ENCODE measurements at regions not wholly inside any gene's neighbourhood (a gene's known extent, or its start where the extent isn't known, plus 50 kb on each side); places are given as distances from the start of the nearest gene placed in this dataset.

- Histone ChIP-seq H3K9me1 (ENCODE audit: control insufficient read depth, insufficient read depth, low read length) (no peaks in the 10 kb centered on the region), H3K79me2 (ENCODE audit: control insufficient read depth, insufficient read depth, low read length) (no peaks in the 10 kb centered on the region), H3K4me2 (ENCODE audit: insufficient read depth, low read length) (no peak overlapping the region), H3K27ac (ENCODE audit: extremely low read depth, low read depth, low read length) (no peak overlapping the region), H3K36me3 (ENCODE audit: control insufficient read depth, insufficient read depth, low read length) (no peaks in the 10 kb centered on the region), H3K27me3 (ENCODE audit: control insufficient read depth in 2 of 2, insufficient read depth in 2 of 2, low read length in 2 of 2) (no peaks in the 10 kb centered on the region), H2AFZ (ENCODE audit: low read depth, low read length) (no peak overlapping the region), H3K9ac (ENCODE audit: insufficient read depth in 1 of 2, low read depth in 2 of 2, low read length in 2 of 2) (no peak overlapping the region), H3K9me3 (replicated peaks; ENCODE audit: control insufficient read depth, insufficient read depth, low read depth, low read length) (no peaks in the 10 kb centered on the region), H4K20me1 (replicated peaks; ENCODE audit: control insufficient read depth, insufficient read depth, low read length) (no peaks in the 10 kb centered on the region), H3K4me1 (replicated peaks in 1 of 2; ENCODE audit: control insufficient read depth in 2 of 2, insufficient read depth in 2 of 2, low read length in 2 of 2) (no peaks in the 10 kb centered on the region), H3K4me3 (no peak overlapping the region)
- FAIRE-seq (no peak), ATAC-seq (no peak), DNase-seq (ENCODE audit: extremely low read depth in 1 of 4, low spot score in 3 of 4) (no peak)
- in situ Hi-C loops (cut with MboI) = no loop called here
- TF ChIP-seq MAFF (IDR thresholded peaks at IDR 0.05; ENCODE audit: low read length) = peak; percentile 48; the same call in 1 of the 2 replicates
- TF ChIP-seq CBX1 (IDR thresholded peaks at IDR 0.05; ENCODE audit: low read depth) = no peak
- TF ChIP-seq, protein P1, sequence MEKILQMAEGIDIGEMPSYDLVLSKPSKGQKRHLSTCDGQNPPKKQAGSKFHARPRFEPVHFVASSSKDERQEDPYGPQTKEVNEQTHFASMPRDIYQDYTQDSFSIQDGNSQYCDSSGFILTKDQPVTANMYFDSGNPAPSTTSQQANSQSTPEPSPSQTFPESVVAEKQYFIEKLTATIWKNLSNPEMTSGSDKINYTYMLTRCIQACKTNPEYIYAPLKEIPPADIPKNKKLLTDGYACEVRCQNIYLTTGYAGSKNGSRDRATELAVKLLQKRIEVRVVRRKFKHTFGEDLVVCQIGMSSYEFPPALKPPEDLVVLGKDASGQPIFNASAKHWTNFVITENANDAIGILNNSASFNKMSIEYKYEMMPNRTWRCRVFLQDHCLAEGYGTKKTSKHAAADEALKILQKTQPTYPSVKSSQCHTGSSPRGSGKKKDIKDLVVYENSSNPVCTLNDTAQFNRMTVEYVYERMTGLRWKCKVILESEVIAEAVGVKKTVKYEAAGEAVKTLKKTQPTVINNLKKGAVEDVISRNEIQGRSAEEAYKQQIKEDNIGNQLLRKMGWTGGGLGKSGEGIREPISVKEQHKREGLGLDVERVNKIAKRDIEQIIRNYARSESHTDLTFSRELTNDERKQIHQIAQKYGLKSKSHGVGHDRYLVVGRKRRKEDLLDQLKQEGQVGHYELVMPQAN (IDR thresholded peaks at IDR 0.05; ENCODE audit: borderline replicate concordance) = no peak
- TF ChIP-seq NONO (IDR thresholded peaks at IDR 0.05; ENCODE audit: low read depth in 2 of 2, low read length in 1 of 2) = no peak
- no peak for TF ChIP-seq TCF15 (CRISPR knock-in tag; IDR thresholded peaks at IDR 0.05)
- peak; percentile 66 for TF ChIP-seq MAFG (tag; conservative IDR thresholded peaks at IDR 0.05)
- peak; percentile 71 for TF ChIP-seq ZNF316 (IDR thresholded peaks at IDR 0.05)
- peak; percentile 62; the same call in 1 of the 2 replicates for TF ChIP-seq MAFK (IDR thresholded peaks at IDR 0.05; ENCODE audit: low read length)
- TF ChIP-seq C11orf30 (IDR thresholded peaks at IDR 0.05; ENCODE audit: low read depth) = peak; percentile 42; the same call in 1 of the 2 replicates
- BruUV-seq (replicated peaks) = no TSS peak
- intact Hi-C loops (cut with micrococcal nuclease) = no loop called here
- POLR2A ChIA-PET = no interaction called here
- CTCF ChIA-PET (ENCODE audit: low intra/inter-chr PET ratio) = no interaction called here
These were observed 190.3 kb upstream of the NAV3 start for GRCh38 chr12:77640356-77640755.
